GM12878 (cell line): ENCODE measurements at regions not wholly inside any gene's neighbourhood (a gene's known extent, or its start where the extent isn't known, plus 50 kb on each side); places are given as distances from the start of the nearest gene placed in this dataset.

Source experiments
- ATAC-seq: fragments of 200-7000 bp; cut with Tn5 transposase; 3 replicates; pipeline ENCODE4 v1.9.1; 2020; ENCODE audit warnings: mild to moderate bottlenecking, moderate library complexity
- BruUV-seq: library from RNA; stranded (reverse); fragments of 400-500 nt; replicated peaks from 2 replicates; lab custom pipeline; 2021; lab: Mats Ljungman, UMichigan
- CTCF ChIA-PET: fragments of 300-600 bp; sonication (Branson Sonifier 250); formaldehyde crosslinking; extraction: SDS; loops from one replicate; lab custom pipeline; 2021; ENCODE audit warnings: inconsistent platforms; lab: Yijun Ruan, JAX
- POLR2A ChIA-PET: fragments of 350-600 bp; formaldehyde crosslinking; extraction: SDS; loops from one replicate; lab custom pipeline; 2021; ENCODE audit warnings: inconsistent platforms; lab: Charles Lee
- RAD21 ChIA-PET: fragments of 300-600 bp; sonication (Branson Sonifier 250); formaldehyde crosslinking; loops from one replicate; lab custom pipeline; 2023; ENCODE audit warnings: antibody characterized with exemption; ENCODE audit not compliant: unreplicated experiment; lab: Charles Lee
- SMC1A ChIA-PET: fragments of 300-600 bp; sonication (Branson Sonifier 250); formaldehyde crosslinking; loops from one replicate; lab custom pipeline; 2023; ENCODE audit not compliant: unreplicated experiment, uncharacterized antibody; lab: Charles Lee
- DNase-seq: peaks from one replicate; pipeline ENCODE4 v3.0.0-alpha.2; 2011; ENCODE audit warnings: low read depth, low spot score
- FAIRE-seq: peaks from 3 replicates; lab custom pipeline; 2011; peaks lifted over from hg19 to GRCh38; lab: Jason Lieb, UNC
- H2AFZ ChIP-seq: 2 replicates; pipeline ENCODE4 v1.6.0; 2011; ENCODE audit warnings: low read depth, low read length, control low read depth; ENCODE audit not compliant: control insufficient read depth
- H3K27ac ChIP-seq: 2 replicates; pipeline ENCODE4 v1.5.1; 2011; ENCODE audit warnings: control low read depth; ENCODE audit not compliant: control insufficient read depth, insufficient read depth
- H3K27me3 ChIP-seq, 2 experiments: replicated peaks in 1 of 2; 2 replicates each; pipeline versions ENCODE4 v1.6.0 to v1.6.1; 2011; ENCODE audit warnings: low read length in 1 of 2; ENCODE audit not compliant: control insufficient read depth in 2 of 2, insufficient read depth in 2 of 2
- H3K36me3 ChIP-seq, 2 experiments: 2 replicates each; pipeline ENCODE4 v1.5.1; 2011; ENCODE audit warnings: low read length in 1 of 2; ENCODE audit not compliant: control insufficient read depth in 2 of 2, insufficient read depth in 2 of 2
- H3K4me1 ChIP-seq: 2 replicates; pipeline ENCODE4 v1.6.1; 2011; ENCODE audit warnings: mild to moderate bottlenecking, low read length, moderate library complexity, mixed read lengths; ENCODE audit not compliant: control insufficient read depth, insufficient read depth
- H3K4me2 ChIP-seq: 2 replicates; pipeline ENCODE4 v1.6.0; 2011; ENCODE audit warnings: control low read depth; ENCODE audit not compliant: control insufficient read depth, insufficient read depth
- H3K4me3 ChIP-seq: fragments of 200-600 bp; sonication (generic); 2 replicates; pipeline ENCODE4 v1.5.1; 2016
- H3K79me2 ChIP-seq: 2 replicates; pipeline ENCODE4 v1.6.0; 2011; ENCODE audit warnings: low read length; ENCODE audit not compliant: control insufficient read depth, insufficient read depth
- H3K9ac ChIP-seq: 2 replicates; pipeline ENCODE4 v1.8.0; 2011; ENCODE audit warnings: low read length, control low read depth, mixed read lengths; ENCODE audit not compliant: control insufficient read depth, insufficient read depth
- H3K9me3 ChIP-seq: replicated peaks from 3 replicates; pipeline ENCODE4 v1.5.1; 2011; ENCODE audit warnings: mild to moderate bottlenecking, low read length; ENCODE audit not compliant: control insufficient read depth, insufficient read depth
- H4K20me1 ChIP-seq: 2 replicates; pipeline ENCODE4 v1.6.0; 2011; ENCODE audit not compliant: control insufficient read depth, insufficient read depth
- CBX3 ChIP-seq: fragments of 200-600 bp; sonication (generic); IDR thresholded peaks from 2 replicates; pipeline ENCODE4 v1.6.1; 2016; ENCODE audit warnings: low read depth, borderline replicate concordance
- E2F8 ChIP-seq: fragments of 450-650 bp; IDR thresholded peaks from 2 replicates; pipeline ENCODE4 v1.6.1; 2018; ENCODE audit warnings: mild to moderate bottlenecking, low read depth, moderate library complexity; ENCODE audit not compliant: partially characterized antibody
- PBX3 ChIP-seq: IDR thresholded peaks from 2 replicates; pipeline ENCODE4 v1.6.1; 2011; ENCODE audit warnings: mild to moderate bottlenecking, low read depth, low read length, moderate library complexity; ENCODE audit not compliant: insufficient replicate concordance
- SRF ChIP-seq, 2 experiments: IDR thresholded peaks; 2 replicates each; pipeline ENCODE4 v1.6.1; 2011; ENCODE audit warnings: low read depth in 2 of 2, low read length in 2 of 2, mild to moderate bottlenecking in 1 of 2, moderate library complexity in 1 of 2
- ZBED1 ChIP-seq: IDR thresholded peaks from 2 replicates; pipeline ENCODE4 v1.6.1; 2016; ENCODE audit warnings: borderline replicate concordance
- ZNF274 ChIP-seq: IDR thresholded peaks from one replicate; pipeline ENCODE4 v1.8.0; 2011; ENCODE audit not compliant: insufficient read length, insufficient read depth
- ZZZ3 ChIP-seq: IDR thresholded peaks from 2 replicates; pipeline ENCODE4 v1.6.1; 2011; ENCODE audit warnings: low read depth; ENCODE audit not compliant: control insufficient read depth, insufficient read length
- WGBS: methylation state at CpG from one replicate; pipeline ENCODE4 v1.1.6; 2016; ENCODE audit warnings: low lambda C conversion rate; ENCODE audit not compliant: insufficient replicate concordance, insufficient coverage; ENCODE audit errors: missing lambda C conversion rate; 5-methylcytosine and 5-hydroxymethylcytosine counted together
- in situ Hi-C: fragments of 300-500 bp; cut with MboI; formaldehyde crosslinking; loops from 9 replicates; pipeline ENCODE4 v1.14.3; 2018; ENCODE audit warnings: mixed read lengths
- intact Hi-C: fragments of 100-400 bp; cut with micrococcal nuclease; formaldehyde crosslinking; loops from one replicate; pipeline ENCODE4 v1.14.2; 2022; ENCODE audit not compliant: unreplicated experiment
- TF ChIP-seq, protein P1 (sequence below): fragments of 450-650 bp; formaldehyde crosslinking; IDR thresholded peaks from 2 replicates; pipeline ENCODE4 v1.4.0; 2022; ENCODE audit warnings: mild to moderate bottlenecking, moderate library complexity
- TF ChIP-seq, protein P2 (sequence below): IDR thresholded peaks from 2 replicates; pipeline ENCODE4 v1.6.1; 2011; ENCODE audit warnings: low read depth, low read length, improper control_type of control experiment, borderline replicate concordance

GRCh38 chrX:95703696-95704095, 980.9 kb upstream of the DIAPH2 start:
- no peak for FAIRE-seq
- Histone ChIP-seq H3K9ac (no peak overlapping the region), H3K4me2 (no peak overlapping the region), H3K27ac (no peak overlapping the region), H2AFZ (no peak overlapping the region), H3K79me2 (no peaks in the 10 kb centered on the region), H3K27me3 (no peaks in the 10 kb centered on the region), H3K4me3 (no peak overlapping the region), H3K9me3 (no peaks in the 10 kb centered on the region), H3K36me3 (no peaks in the 10 kb centered on the region), H4K20me1 (no peaks in the 10 kb centered on the region)
- no peak for ATAC-seq
- no TSS peak for BruUV-seq
- 0% methylated on average over 1 of the region's 1 CpG for WGBS
- DNase-seq, result no peak
- intact Hi-C loops, result no loop called here
- ChIA-PET SMC1A (no interaction called here), POLR2A (no interaction called here)
- in situ Hi-C loops, result no loop called here
- TF ChIP-seq SRF (IDR thresholded peaks at IDR 0.05; ENCODE audit: low read depth in 2 of 2, low read length in 2 of 2), result 0 out of 4 replicates have a peak, but pooled peaks of 1 of the 2 experiments have one; percentile 43
- TF ChIP-seq ZBED1, result no peak
- TF ChIP-seq, all 136 proteins: peak for 1
- ChIA-PET RAD21 (no interaction called here), CTCF (no interaction called here)
- no peaks in the 10 kb centered on the region for H3K4me1 ChIP-seq

- no peaks in the 10 kb centered on the region for H3K79me2 ChIP-seq
- TF ChIP-seq, protein P1, sequence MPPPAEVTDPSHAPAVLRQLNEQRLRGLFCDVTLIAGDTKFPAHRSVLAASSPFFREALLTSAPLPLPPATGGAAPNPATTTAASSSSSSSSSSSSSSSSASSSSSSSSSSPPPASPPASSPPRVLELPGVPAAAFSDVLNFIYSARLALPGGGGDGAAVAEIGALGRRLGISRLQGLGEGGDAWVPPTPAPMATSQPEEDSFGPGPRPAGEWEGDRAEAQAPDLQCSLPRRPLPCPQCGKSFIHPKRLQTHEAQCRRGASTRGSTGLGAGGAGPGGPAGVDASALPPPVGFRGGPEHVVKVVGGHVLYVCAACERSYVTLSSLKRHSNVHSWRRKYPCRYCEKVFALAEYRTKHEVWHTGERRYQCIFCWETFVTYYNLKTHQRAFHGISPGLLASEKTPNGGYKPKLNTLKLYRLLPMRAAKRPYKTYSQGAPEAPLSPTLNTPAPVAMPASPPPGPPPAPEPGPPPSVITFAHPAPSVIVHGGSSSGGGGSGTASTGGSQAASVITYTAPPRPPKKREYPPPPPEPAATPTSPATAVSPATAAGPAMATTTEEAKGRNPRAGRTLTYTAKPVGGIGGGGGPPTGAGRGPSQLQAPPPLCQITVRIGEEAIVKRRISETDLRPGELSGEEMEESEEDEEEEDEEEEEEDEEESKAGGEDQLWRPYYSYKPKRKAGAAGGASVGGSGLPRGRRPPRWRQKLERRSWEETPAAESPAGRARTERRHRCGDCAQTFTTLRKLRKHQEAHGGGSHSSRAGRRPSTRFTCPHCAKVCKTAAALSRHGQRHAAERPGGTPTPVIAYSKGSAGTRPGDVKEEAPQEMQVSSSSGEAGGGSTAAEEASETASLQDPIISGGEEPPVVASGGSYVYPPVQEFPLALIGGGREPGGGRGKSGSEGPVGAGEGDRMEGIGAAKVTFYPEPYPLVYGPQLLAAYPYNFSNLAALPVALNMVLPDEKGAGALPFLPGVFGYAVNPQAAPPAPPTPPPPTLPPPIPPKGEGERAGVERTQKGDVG, result no peak
- no peak for TF ChIP-seq CBX3
- no peak for TF ChIP-seq PBX3
- no peak for TF ChIP-seq ZNF274
- no peak for TF ChIP-seq ZZZ3
- TF ChIP-seq, protein P2, sequence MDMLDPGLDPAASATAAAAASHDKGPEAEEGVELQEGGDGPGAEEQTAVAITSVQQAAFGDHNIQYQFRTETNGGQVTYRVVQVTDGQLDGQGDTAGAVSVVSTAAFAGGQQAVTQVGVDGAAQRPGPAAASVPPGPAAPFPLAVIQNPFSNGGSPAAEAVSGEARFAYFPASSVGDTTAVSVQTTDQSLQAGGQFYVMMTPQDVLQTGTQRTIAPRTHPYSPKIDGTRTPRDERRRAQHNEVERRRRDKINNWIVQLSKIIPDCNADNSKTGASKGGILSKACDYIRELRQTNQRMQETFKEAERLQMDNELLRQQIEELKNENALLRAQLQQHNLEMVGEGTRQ, result no peak
- TF ChIP-seq E2F8, result no peak
Observed at GRCh38 chrX:95716841-95717240, 967.8 kb upstream of the DIAPH2 start.

More at GRCh38 chrX:95716841-95717240, 967.8 kb upstream of the DIAPH2 start:
- ChIA-PET SMC1A (no interaction called here), CTCF (no interaction called here), POLR2A (no interaction called here), RAD21 (no interaction called here)
- in situ Hi-C loops, result no loop called here
- Histone ChIP-seq H3K4me1 (no peaks in the 10 kb centered on the region), H3K36me3 (no peaks in the 10 kb centered on the region), H2AFZ (no peak overlapping the region), H4K20me1 (no peaks in the 10 kb centered on the region), H3K27me3 (no peaks in the 10 kb centered on the region), H3K4me3 (no peak overlapping the region), H3K4me2 (no peak overlapping the region), H3K9me3 (no peaks in the 10 kb centered on the region), H3K27ac (no peak overlapping the region), H3K9ac (no peak overlapping the region)
- intact Hi-C loops, result no loop called here
- no peak for DNase-seq
- BruUV-seq, result no TSS peak
- 0% methylated on average over 4 of the region's 4 CpGs for WGBS
- ATAC-seq, result no peak
- no peak for FAIRE-seq
